ENCODE measurements at regions not wholly inside any gene's neighbourhood (a gene's known extent, or its start where the extent isn't known, plus 50 kb on each side); places are given as distances from the start of the nearest gene placed in this dataset.

- TF ChIP-seq SP1 (IDR thresholded peaks at IDR 0.05) = no peak
- TF ChIP-seq CTCF (IDR thresholded peaks at IDR 0.05; ENCODE audit: low read depth, low read length, missing input control) = no peak
- TF ChIP-seq RAD21 (IDR thresholded peaks at IDR 0.05) = no peak
- TF ChIP-seq YY1 (IDR thresholded peaks at IDR 0.05) = no peak
- no peak for TF ChIP-seq JUND (IDR thresholded peaks at IDR 0.05)
- no peak for TF ChIP-seq TAF1 (conservative IDR thresholded peaks at IDR 0.05)
- TF ChIP-seq MAX (IDR thresholded peaks at IDR 0.05) = no peak
- TF ChIP-seq FOXA1 (IDR thresholded peaks at IDR 0.05) = no peak
- TF ChIP-seq EGR1 (IDR thresholded peaks at IDR 0.05; ENCODE audit: low read depth in 2 of 2) = no peak
- TF ChIP-seq, protein P1, sequence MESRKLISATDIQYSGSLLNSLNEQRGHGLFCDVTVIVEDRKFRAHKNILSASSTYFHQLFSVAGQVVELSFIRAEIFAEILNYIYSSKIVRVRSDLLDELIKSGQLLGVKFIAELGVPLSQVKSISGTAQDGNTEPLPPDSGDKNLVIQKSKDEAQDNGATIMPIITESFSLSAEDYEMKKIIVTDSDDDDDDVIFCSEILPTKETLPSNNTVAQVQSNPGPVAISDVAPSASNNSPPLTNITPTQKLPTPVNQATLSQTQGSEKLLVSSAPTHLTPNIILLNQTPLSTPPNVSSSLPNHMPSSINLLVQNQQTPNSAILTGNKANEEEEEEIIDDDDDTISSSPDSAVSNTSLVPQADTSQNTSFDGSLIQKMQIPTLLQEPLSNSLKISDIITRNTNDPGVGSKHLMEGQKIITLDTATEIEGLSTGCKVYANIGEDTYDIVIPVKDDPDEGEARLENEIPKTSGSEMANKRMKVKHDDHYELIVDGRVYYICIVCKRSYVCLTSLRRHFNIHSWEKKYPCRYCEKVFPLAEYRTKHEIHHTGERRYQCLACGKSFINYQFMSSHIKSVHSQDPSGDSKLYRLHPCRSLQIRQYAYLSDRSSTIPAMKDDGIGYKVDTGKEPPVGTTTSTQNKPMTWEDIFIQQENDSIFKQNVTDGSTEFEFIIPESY (IDR thresholded peaks at IDR 0.05) = no peak
Observed at GRCh38 chr11:130787973-130788570, 128.2 kb downstream of the SNX19 start.
